ENCODE measurements at regions not wholly inside any gene's neighbourhood (a gene's known extent, or its start where the extent isn't known, plus 50 kb on each side); places are given as distances from the start of the nearest gene placed in this dataset.
A peak's percentile ranks its signal among the peaks of the same experiment; 100 is the strongest.
"Not testable (repeated sequence)": the region's sequence is repeated elsewhere in the genome, so short reads cannot be mapped to it uniquely, and the experiment has no call there.

- peak; percentile 68 for DNase-seq
These were observed 160.0 kb downstream of the OSR1 start for GRCh38 chr2:19198381-19198780.

GRCh38 chr2:19195661-19196060 lies 162.8 kb downstream of the OSR1 start:
- DNase-seq = no peak

GRCh38 chr2:19189391-19189790 lies 169.0 kb downstream of the OSR1 start:
- no peak for DNase-seq

GRCh38 chr2:19187323-19188020 lies 171.0 kb downstream of the OSR1 start:
- DNase-seq = no peak

GRCh38 chr2:19185086-19185485 lies 173.3 kb downstream of the OSR1 start:
- no peak for DNase-seq

- no peak for DNase-seq
These were observed 180.2 kb downstream of the OSR1 start for GRCh38 chr2:19178175-19178574.

- DNase-seq = no peak
These were observed 181.4 kb downstream of the OSR1 start for GRCh38 chr2:19176977-19177376.

GRCh38 chr2:19176172-19176852 lies 182.1 kb downstream of the OSR1 start:
- no peak for DNase-seq

- no peak for DNase-seq
These were observed 184.2 kb downstream of the OSR1 start for GRCh38 chr2:19174176-19174575.

GRCh38 chr2:19171409-19171808 lies 187.0 kb downstream of the OSR1 start:
- no peak for DNase-seq

- no peak for DNase-seq
These were observed 189.2 kb downstream of the OSR1 start for GRCh38 chr2:19169134-19169768.

- not testable (repeated sequence) for DNase-seq
These were observed 194.3 kb downstream of the OSR1 start for GRCh38 chr2:19164099-19164498.

- DNase-seq = no peak
These were observed 199.5 kb downstream of the OSR1 start for GRCh38 chr2:19158896-19159295.

GRCh38 chr2:19158211-19158610 lies 200.2 kb downstream of the OSR1 start:
- DNase-seq = no peak

- no peak for DNase-seq
These were observed 201.8 kb downstream of the OSR1 start for GRCh38 chr2:19156646-19157045.

- no peak for DNase-seq
These were observed 207.7 kb downstream of the OSR1 start for GRCh38 chr2:19150726-19151125.

- DNase-seq = no peak
These were observed 211.6 kb downstream of the OSR1 start for GRCh38 chr2:19146867-19147266.

GRCh38 chr2:19141234-19142004 lies 217.0 kb downstream of the OSR1 start:
- DNase-seq = no peak

GRCh38 chr2:19140463-19141208 lies 217.8 kb downstream of the OSR1 start:
- DNase-seq = no peak

- DNase-seq = no peak
These were observed 219.0 kb downstream of the OSR1 start for GRCh38 chr2:19139386-19139785.

- DNase-seq = no peak
These were observed 220.1 kb downstream of the OSR1 start for GRCh38 chr2:19138264-19138825.

- no peak for DNase-seq
These were observed 221.0 kb downstream of the OSR1 start for GRCh38 chr2:19137433-19137832.
